ENCODE measurements at regions not wholly inside any gene's neighbourhood (a gene's known extent, or its start where the extent isn't known, plus 50 kb on each side); places are given as distances from the start of the nearest gene placed in this dataset.
"Not testable (repeated sequence)": the region's sequence is repeated elsewhere in the genome, so short reads cannot be mapped to it uniquely, and the experiment has no call there.

GRCh38 chr13:23039266-23039935 is 141.4 kb upstream of the SGCG start:
- FAIRE-seq, result no peak

GRCh38 chr13:23042181-23042580 is 138.6 kb upstream of the SGCG start:
- FAIRE-seq, result no peak

- FAIRE-seq, result no peak
These were observed 135.9 kb upstream of the SGCG start for GRCh38 chr13:23044906-23045305.

GRCh38 chr13:23050126-23050525 is 130.7 kb upstream of the SGCG start:
- no peak for FAIRE-seq

- FAIRE-seq, result not testable (repeated sequence)
These were observed 127.1 kb upstream of the SGCG start for GRCh38 chr13:23053711-23054110.

- no peak for FAIRE-seq
These were observed 121.6 kb upstream of the SGCG start for GRCh38 chr13:23059173-23059572.

- no peak for FAIRE-seq
These were observed 119.8 kb upstream of the SGCG start for GRCh38 chr13:23060959-23061358.

- no peak for FAIRE-seq
These were observed 113.7 kb upstream of the SGCG start for GRCh38 chr13:23067129-23067528.

GRCh38 chr13:23069566-23069965 is 111.2 kb upstream of the SGCG start:
- no peak for FAIRE-seq

- peak; percentile 14 for FAIRE-seq
These were observed 106.5 kb upstream of the SGCG start for GRCh38 chr13:23074075-23074828.

GRCh38 chr13:23081220-23081619 is 99.6 kb upstream of the SGCG start:
- FAIRE-seq, result no peak

GRCh38 chr13:23081901-23082300 is 98.9 kb upstream of the SGCG start:
- no peak for FAIRE-seq

- FAIRE-seq, result no peak
These were observed 93.7 kb upstream of the SGCG start for GRCh38 chr13:23086968-23087623.

- FAIRE-seq, result no peak
These were observed 92.9 kb upstream of the SGCG start for GRCh38 chr13:23087880-23088279.

- FAIRE-seq, result no peak
These were observed 82.4 kb upstream of the SGCG start for GRCh38 chr13:23098161-23098907.

GRCh38 chr13:23105051-23105450 is 75.7 kb upstream of the SGCG start:
- FAIRE-seq, result no peak

GRCh38 chr13:23107665-23108064 is 73.1 kb upstream of the SGCG start:
- FAIRE-seq, result no peak

GRCh38 chr13:23119131-23119530 is 61.6 kb upstream of the SGCG start:
- FAIRE-seq, result no peak

GRCh38 chr13:23127540-23127939 is 53.2 kb upstream of the SGCG start:
- not testable (repeated sequence) for FAIRE-seq

GRCh38 chr13:23129331-23129730 is 51.4 kb upstream of the SGCG start:
- FAIRE-seq, result no peak

Data from colon (tissue), 2 donors.